IMR-90 (cell line): ENCODE measurements at regions not wholly inside any gene's neighbourhood (a gene's known extent, or its start where the extent isn't known, plus 50 kb on each side); places are given as distances from the start of the nearest gene placed in this dataset.

Source experiments
- ATAC-seq: fragments of 200-7000 bp; cut with Tn5 transposase; 2 replicates; pipeline ENCODE4 v1.9.1; 2020; ENCODE audit warnings: low read depth, mild to moderate bottlenecking, moderate library complexity
- BruUV-seq: library from RNA; stranded (reverse); fragments of 400-500 nt; replicated peaks from 2 replicates; lab custom pipeline; 2021; lab: Mats Ljungman, UMichigan
- CTCF ChIA-PET: fragments of 300-600 bp; formaldehyde crosslinking; extraction: SDS; loops from one replicate; lab custom pipeline; 2021; ENCODE audit warnings: antibody characterized with exemption; lab: Yijun Ruan, JAX
- POLR2A ChIA-PET: fragments of 300-600 bp; sonication (Branson Sonifier 250); formaldehyde crosslinking; loops from one replicate; lab custom pipeline; 2022; ENCODE audit warnings: antibody characterized with exemption; ENCODE audit not compliant: unreplicated experiment; lab: Charles Lee
- DNase-seq: peaks from one replicate; pipeline ENCODE4 v3.0.0; 2013
- H2AFZ ChIP-seq: replicated peaks from 2 replicates; pipeline ENCODE3; 2013; ENCODE audit warnings: low read length, mild to moderate bottlenecking; ENCODE audit not compliant: poor library complexity
- H2AK5ac ChIP-seq: 2 replicates; pipeline ENCODE4 v1.6.1; 2013; ENCODE audit warnings: low read depth, low read length, inconsistent platforms
- H2AK9ac ChIP-seq: replicated peaks from 2 replicates; pipeline ENCODE3; 2013; ENCODE audit warnings: mild to moderate bottlenecking, low read depth, low read length, moderate library complexity; ENCODE audit not compliant: poor library complexity
- H2BK120ac ChIP-seq: 2 replicates; pipeline ENCODE4 v1.6.1; 2013; ENCODE audit warnings: low read depth, low read length, inconsistent platforms
- H2BK15ac ChIP-seq: 3 replicates; pipeline ENCODE4 v1.6.1; 2013; ENCODE audit warnings: low read depth, low read length, inconsistent platforms
- H2BK20ac ChIP-seq: 2 replicates; pipeline ENCODE4 v1.6.1; 2013; ENCODE audit warnings: low read depth, mild to moderate bottlenecking, inconsistent platforms, low read length, moderate library complexity
- H2BK5ac ChIP-seq: 2 replicates; pipeline ENCODE4 v1.6.1; 2013; ENCODE audit warnings: mild to moderate bottlenecking, low read depth, low read length, inconsistent platforms; ENCODE audit not compliant: poor library complexity, severe bottlenecking
- H3K14ac ChIP-seq: replicated peaks from 2 replicates; pipeline ENCODE4 v1.6.1; 2013; ENCODE audit warnings: low read depth, low read length, inconsistent platforms
- H3K18ac ChIP-seq: 2 replicates; pipeline ENCODE4 v1.6.1; 2013; ENCODE audit warnings: low read depth, low read length, control low read depth
- H3K23ac ChIP-seq: 2 replicates; pipeline ENCODE4 v1.6.1; 2013; ENCODE audit warnings: low read depth, low read length, inconsistent platforms
- H3K27ac ChIP-seq: 2 replicates; pipeline ENCODE4 v1.5.1; 2013; ENCODE audit warnings: mild to moderate bottlenecking, control low read depth, low read length; ENCODE audit not compliant: insufficient read depth
- H3K27me3 ChIP-seq: 2 replicates; pipeline ENCODE4 v1.6.1; 2013; ENCODE audit warnings: low read length; ENCODE audit not compliant: control insufficient read depth, insufficient read depth
- H3K36me3 ChIP-seq: 2 replicates; pipeline ENCODE4 v1.6.1; 2013; ENCODE audit warnings: low read length, mixed read lengths; ENCODE audit not compliant: control insufficient read depth, insufficient read depth
- H3K4ac ChIP-seq: 2 replicates; pipeline ENCODE4 v1.6.1; 2013; ENCODE audit warnings: low read depth, low read length, inconsistent platforms
- H3K4me1 ChIP-seq: 2 replicates; pipeline ENCODE4 v1.6.1; 2013; ENCODE audit warnings: low read length, mixed read lengths; ENCODE audit not compliant: control insufficient read depth, insufficient read depth
- H3K4me2 ChIP-seq: 2 replicates; pipeline ENCODE4 v1.6.1; 2013; ENCODE audit warnings: low read depth, mild to moderate bottlenecking, control low read depth, low read length, moderate library complexity
- H3K4me3 ChIP-seq: 2 replicates; pipeline ENCODE4 v1.5.1; 2013; ENCODE audit warnings: low read depth, mild to moderate bottlenecking, control low read depth, low read length, moderate library complexity; ENCODE audit not compliant: insufficient read depth
- H3K56ac ChIP-seq: 2 replicates; pipeline ENCODE4 v1.6.1; 2013; ENCODE audit warnings: low read length, inconsistent platforms; ENCODE audit not compliant: insufficient read depth; ENCODE audit errors: extremely low read depth
- H3K79me1 ChIP-seq, 2 experiments: 2 replicates each; pipeline ENCODE4 v1.6.1; 2013; ENCODE audit warnings: low read length in 2 of 2, inconsistent platforms in 1 of 2, low read depth in 1 of 2
- H3K9ac ChIP-seq: 2 replicates; pipeline ENCODE4 v1.6.1; 2013; ENCODE audit warnings: low read depth, low read length, control low read depth
- H3K9me1 ChIP-seq: 2 replicates; pipeline ENCODE4 v1.6.1; 2013; ENCODE audit warnings: low read length, inconsistent platforms; ENCODE audit not compliant: insufficient read depth
- H3K9me3 ChIP-seq: 2 replicates; pipeline ENCODE4 v1.6.1; 2013; ENCODE audit warnings: low read length; ENCODE audit not compliant: control insufficient read depth, insufficient read depth
- H4K20me1 ChIP-seq: 2 replicates; pipeline ENCODE4 v1.6.1; 2013; ENCODE audit warnings: low read length, inconsistent platforms; ENCODE audit not compliant: insufficient read depth
- H4K5ac ChIP-seq: 2 replicates; pipeline ENCODE4 v1.6.1; 2013; ENCODE audit warnings: mild to moderate bottlenecking, low read depth, low read length, control low read depth
- H4K8ac ChIP-seq, 2 experiments: 2 replicates each; pipeline ENCODE4 v1.6.1; 2013; ENCODE audit warnings: low read depth in 2 of 2, low read length in 2 of 2, control low read depth in 1 of 2, inconsistent platforms in 1 of 2
- H4K91ac ChIP-seq: 2 replicates; pipeline ENCODE4 v1.6.1; 2013; ENCODE audit warnings: low read depth, low read length, inconsistent platforms; ENCODE audit not compliant: insufficient read depth
- BHLHE40 ChIP-seq: fragments of 150-350 bp; IDR thresholded peaks from 2 replicates; pipeline ENCODE4 v1.6.1; 2016; ENCODE audit warnings: mild to moderate bottlenecking, low read depth, low read length
- CEBPB ChIP-seq: IDR thresholded peaks from 2 replicates; pipeline ENCODE4 v1.6.1; 2012; ENCODE audit warnings: low read depth, low read length, improper control_type of control experiment
- CHD1 ChIP-seq: IDR thresholded peaks from 2 replicates; pipeline ENCODE4 v1.6.1; 2012; ENCODE audit warnings: low read depth, low read length, improper control_type of control experiment
- ELK1 ChIP-seq: fragments of 150-350 bp; IDR thresholded peaks from 2 replicates; pipeline ENCODE4 v1.6.1; 2016; ENCODE audit warnings: low read depth, mild to moderate bottlenecking, low read length, moderate library complexity, borderline replicate concordance
- FOS ChIP-seq: fragments of 150-350 bp; IDR thresholded peaks from 2 replicates; pipeline ENCODE4 v1.6.1; 2016; ENCODE audit warnings: low read depth, low read length
- MAFK ChIP-seq: IDR thresholded peaks from 2 replicates; pipeline ENCODE4 v1.6.1; 2012; ENCODE audit warnings: low read depth, low read length, improper control_type of control experiment
- MAZ ChIP-seq: IDR thresholded peaks from 2 replicates; pipeline ENCODE4 v1.6.1; 2012; ENCODE audit warnings: low read depth, mild to moderate bottlenecking, low read length, improper control_type of control experiment, moderate library complexity, borderline replicate concordance
- MXI1 ChIP-seq: IDR thresholded peaks from 2 replicates; pipeline ENCODE4 v1.6.1; 2012; ENCODE audit warnings: low read depth, mild to moderate bottlenecking, low read length, moderate library complexity, borderline replicate concordance
- NFE2L2 ChIP-seq: fragments of 150-350 bp; IDR thresholded peaks from 2 replicates; pipeline ENCODE4 v1.6.1; 2016; ENCODE audit warnings: low read depth, mild to moderate bottlenecking, low read length
- POLR2A ChIP-seq: IDR thresholded peaks from 2 replicates; pipeline ENCODE4 v1.6.1; 2012; ENCODE audit warnings: mild to moderate bottlenecking, low read depth, low read length
- RAD21 ChIP-seq: IDR thresholded peaks from 2 replicates; pipeline ENCODE4 v1.6.1; 2012; ENCODE audit warnings: low read length, improper control_type of control experiment
- RCOR1 ChIP-seq: IDR thresholded peaks from 2 replicates; pipeline ENCODE4 v1.6.1; 2012; ENCODE audit warnings: mild to moderate bottlenecking, low read length, improper control_type of control experiment; ENCODE audit not compliant: insufficient replicate concordance
- RFX5 ChIP-seq: IDR thresholded peaks from 2 replicates; pipeline ENCODE4 v1.8.0; 2012; ENCODE audit warnings: low read depth, mild to moderate bottlenecking, low read length, moderate library complexity
- SMC3 ChIP-seq: fragments of 150-350 bp; IDR thresholded peaks from 2 replicates; pipeline ENCODE4 v1.6.1; 2016; ENCODE audit warnings: low read depth, mild to moderate bottlenecking, antibody characterized with exemption, low read length, moderate library complexity
- USF2 ChIP-seq: fragments of 150-350 bp; IDR thresholded peaks from 2 replicates; pipeline ENCODE4 v1.6.1; 2017; ENCODE audit warnings: mild to moderate bottlenecking, antibody characterized with exemption, low read length, low read depth
- WGBS, 2 experiments: methylation state at CpG; one replicate each; pipeline versions ENCODE4 v1.1.5 to v1.1.7; 2013; ENCODE audit warnings: missing lambda C conversion rate in 2 of 2; ENCODE audit not compliant: insufficient read length in 1 of 2; ENCODE audit errors: extremely low coverage in 2 of 2; 5-methylcytosine and 5-hydroxymethylcytosine counted together
- dilution Hi-C: fragments of 300-500 bp; cut with HindIII; formaldehyde crosslinking; loops from one replicate; pipeline ENCODE4 v1.14.3; 2018; ENCODE audit warnings: low sequenced_read_pairs; ENCODE audit not compliant: unreplicated experiment
- in situ Hi-C: fragments of 300-500 bp; cut with MboI; formaldehyde crosslinking; loops from 3 replicates; pipeline ENCODE4 v1.14.3; 2019; ENCODE audit warnings: low sequenced_read_pairs, inconsistent platforms, mixed read lengths
- intact Hi-C: fragments of 100-400 bp; cut with micrococcal nuclease; formaldehyde crosslinking; loops from 2 replicates; pipeline ENCODE4 v1.10.0; 2022
- TF ChIP-seq, protein P1 (sequence below): conservative IDR thresholded peaks from 2 replicates; pipeline ENCODE4 v1.5.1; 2012; ENCODE audit warnings: mild to moderate bottlenecking, low read depth, low read length, improper control_type of control experiment

GRCh38 chrX:139113708-139114107 lies 402.2 kb upstream of the FGF13 start:
- Histone ChIP-seq H2AFZ (no peak overlapping the region), H4K8ac (no peak overlapping the region), H2AK9ac (no peak overlapping the region), H4K91ac (no peak overlapping the region), H3K27ac (no peak overlapping the region), H4K20me1 (no peaks in the 10 kb centered on the region), H3K27me3 (no peaks in the 10 kb centered on the region), H2AK5ac (no peak overlapping the region), H3K14ac (no peak overlapping the region), H3K9me1 (no peaks in the 10 kb centered on the region), H2BK20ac (no peak overlapping the region), H3K23ac (no peak overlapping the region), H3K4ac (no peak overlapping the region), H2BK120ac (no peak overlapping the region), H3K4me1 (no peaks in the 10 kb centered on the region), H3K9me3 (no peaks in the 10 kb centered on the region), H3K36me3 (no peaks in the 10 kb centered on the region), H3K18ac (no peak overlapping the region), H3K79me1 (no peaks in the 10 kb centered on the region), H4K5ac (no peak overlapping the region), H3K56ac (no peak overlapping the region), H2BK15ac (no peak overlapping the region), H3K9ac (no peak overlapping the region), H3K4me3 (no peak overlapping the region), H3K4me2 (no peak overlapping the region), H2BK5ac (no peak overlapping the region)
- ChIA-PET CTCF (no interaction called here), POLR2A (no interaction called here)
- ATAC-seq (no peak), DNase-seq (no peak)
- TF ChIP-seq FOS (no peak), RCOR1 (no peak), POLR2A (no peak), BHLHE40 (no peak), MAZ (no peak), NFE2L2 (no peak), CHD1 (no peak), USF2 (no peak), RAD21 (no peak), MXI1 (no peak), MAFK (no peak), RFX5 (no peak), CEBPB (no peak), SMC3 (no peak), ELK1 (no peak)
- TF ChIP-seq, protein P1, sequence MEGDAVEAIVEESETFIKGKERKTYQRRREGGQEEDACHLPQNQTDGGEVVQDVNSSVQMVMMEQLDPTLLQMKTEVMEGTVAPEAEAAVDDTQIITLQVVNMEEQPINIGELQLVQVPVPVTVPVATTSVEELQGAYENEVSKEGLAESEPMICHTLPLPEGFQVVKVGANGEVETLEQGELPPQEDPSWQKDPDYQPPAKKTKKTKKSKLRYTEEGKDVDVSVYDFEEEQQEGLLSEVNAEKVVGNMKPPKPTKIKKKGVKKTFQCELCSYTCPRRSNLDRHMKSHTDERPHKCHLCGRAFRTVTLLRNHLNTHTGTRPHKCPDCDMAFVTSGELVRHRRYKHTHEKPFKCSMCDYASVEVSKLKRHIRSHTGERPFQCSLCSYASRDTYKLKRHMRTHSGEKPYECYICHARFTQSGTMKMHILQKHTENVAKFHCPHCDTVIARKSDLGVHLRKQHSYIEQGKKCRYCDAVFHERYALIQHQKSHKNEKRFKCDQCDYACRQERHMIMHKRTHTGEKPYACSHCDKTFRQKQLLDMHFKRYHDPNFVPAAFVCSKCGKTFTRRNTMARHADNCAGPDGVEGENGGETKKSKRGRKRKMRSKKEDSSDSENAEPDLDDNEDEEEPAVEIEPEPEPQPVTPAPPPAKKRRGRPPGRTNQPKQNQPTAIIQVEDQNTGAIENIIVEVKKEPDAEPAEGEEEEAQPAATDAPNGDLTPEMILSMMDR = no peak
- intact Hi-C loops (no loop called here), dilution Hi-C loops (no loop called here), in situ Hi-C loops (no loop called here)
- 37% methylated on average over 2 of the region's 6 CpGs; no CpG with 5 or more reads in 1 of the 2 experiments for WGBS, 2 experiments
- BruUV-seq = no TSS peak
